HCT116 (cell line): ENCODE measurements at regions not wholly inside any gene's neighbourhood (a gene's known extent, or its start where the extent isn't known, plus 50 kb on each side); places are given as distances from the start of the nearest gene placed in this dataset.

Experiments
- ATAC-seq: fragments of 200-7000 bp; cut with Tn5 transposase; 2 replicates; pipeline ENCODE4 v1.9.1; 2020; ENCODE audit warnings: mild to moderate bottlenecking, moderate library complexity
- BruUV-seq: library from RNA; stranded (reverse); fragments of 400-500 nt; replicated peaks from 2 replicates; lab custom pipeline; 2021; lab: Mats Ljungman, UMichigan
- CTCF ChIA-PET: fragments of 300-600 bp; sonication (Branson Sonifier 250); formaldehyde crosslinking; loops from one replicate; lab custom pipeline; 2021; ENCODE audit warnings: antibody characterized with exemption; lab: Charles Lee
- POLR2A ChIA-PET: fragments of 300-600, 350-600 bp; sonication (Branson Sonifier 250); formaldehyde crosslinking; loops from one replicate; lab custom pipeline; 2021; ENCODE audit warnings: antibody characterized with exemption; lab: Charles Lee
- RAD21 ChIA-PET, 2 experiments: fragments of 300-600 bp; sonication (Branson Sonifier 250); formaldehyde crosslinking; loops; one replicate each; lab custom pipeline; 2023; ENCODE audit warnings: low total read pairs in 2 of 2; ENCODE audit not compliant: uncharacterized antibody in 2 of 2, unreplicated experiment in 2 of 2, low non-redundant PET in 1 of 2; lab: Charles Lee
- DNase-seq: peaks from one replicate; pipeline ENCODE4 v3.0.0-alpha.2; 2010; ENCODE audit warnings: low read depth, low spot score
- H2AFZ ChIP-seq: fragments of 200-600 bp; shearing (Covaris generic), sonication (generic); 2 replicates; pipeline ENCODE4 v1.6.1; 2017; ENCODE audit warnings: low read depth, mixed run types, mixed read lengths, antibody characterized with exemption, low read length; ENCODE audit not compliant: poor library complexity, severe bottlenecking
- H3K27ac ChIP-seq: 2 replicates; pipeline ENCODE4 v1.5.1; 2012; ENCODE audit warnings: low read depth, low read length
- H3K27me3 ChIP-seq: fragments of 200-600 bp; sonication (generic); 2 replicates; pipeline ENCODE4 v1.6.1; 2016; ENCODE audit warnings: mixed run types, low read length, mixed read lengths; ENCODE audit not compliant: insufficient read depth
- H3K36me3 ChIP-seq, 2 experiments: fragments of 200-500 bp in 1 of 2; fragments of 200-600 bp in 1 of 2; sonication (Bioruptor generic) in 1 of 2; sonication (generic) in 1 of 2; 2 replicates each; pipeline versions ENCODE4 v1.5.1 to v1.6.1; 2014 to 2016; ENCODE audit warnings: low read length in 2 of 2, inconsistent platforms in 1 of 2, mixed read lengths in 1 of 2, mixed run types in 1 of 2; ENCODE audit not compliant: insufficient read depth in 2 of 2, control insufficient read depth in 1 of 2
- H3K4me1 ChIP-seq, 2 experiments: fragments of 200-600 bp in 1 of 2; sonication (generic) in 1 of 2; 2 replicates each; pipeline versions ENCODE4 v1.5.1 to v1.6.1; 2012 to 2017; ENCODE audit warnings: low read length in 2 of 2, inconsistent platforms in 1 of 2, mild to moderate bottlenecking in 1 of 2, mixed read lengths in 1 of 2, mixed run types in 1 of 2, moderate library complexity in 1 of 2; ENCODE audit not compliant: insufficient read depth in 2 of 2, control insufficient read depth in 1 of 2
- H3K4me2 ChIP-seq: fragments of 200-600 bp; sonication (generic); 2 replicates; pipeline ENCODE4 v1.6.1; 2017; ENCODE audit warnings: mixed run types, low read length, mixed read lengths
- H3K4me3 ChIP-seq, 2 experiments: fragments of 200-600 bp in 1 of 2; sonication (generic) in 1 of 2; replicated peaks in 1 of 2; 2 replicates each; pipeline ENCODE4 v1.5.1; 2011 to 2016; ENCODE audit warnings: low read length in 2 of 2, control low read depth in 1 of 2, low read depth in 1 of 2, mild to moderate bottlenecking in 1 of 2, mixed read lengths in 1 of 2, mixed run types in 1 of 2
- H3K79me2 ChIP-seq: fragments of 200-600 bp; sonication (generic); 2 replicates; pipeline ENCODE4 v1.6.1; 2017; ENCODE audit warnings: mild to moderate bottlenecking, mixed run types, low read length, moderate library complexity, mixed read lengths; ENCODE audit not compliant: insufficient read depth
- H3K9ac ChIP-seq: fragments of 200-600 bp; sonication (generic); 2 replicates; pipeline ENCODE4 v1.6.1; 2016; ENCODE audit warnings: low read length, mixed read lengths
- H3K9me2 ChIP-seq: fragments of 200-600 bp; sonication (generic), shearing (Covaris generic); 2 replicates; pipeline ENCODE4 v1.6.1; 2017; ENCODE audit warnings: mixed run types, mild to moderate bottlenecking, moderate library complexity; ENCODE audit not compliant: insufficient read depth
- H3K9me3 ChIP-seq, 2 experiments: fragments of 200-500 bp in 1 of 2; fragments of 200-600 bp in 1 of 2; sonication (Bioruptor generic) in 1 of 2; sonication (generic) in 1 of 2; 2 replicates each; pipeline ENCODE4 v1.6.1; 2014 to 2017; ENCODE audit warnings: low read length in 2 of 2, mixed read lengths in 2 of 2, inconsistent platforms in 1 of 2, low read depth in 1 of 2, mild to moderate bottlenecking in 1 of 2, mixed run types in 1 of 2, moderate library complexity in 1 of 2; ENCODE audit not compliant: control insufficient read depth in 1 of 2, insufficient read depth in 1 of 2
- H4K20me1 ChIP-seq: fragments of 200-600 bp; sonication (generic), shearing (Covaris generic); 2 replicates; pipeline ENCODE4 v1.6.1; 2017; ENCODE audit warnings: mixed run types, mild to moderate bottlenecking, moderate library complexity; ENCODE audit not compliant: insufficient read depth
- ATF3 ChIP-seq: IDR thresholded peaks from 2 replicates; pipeline ENCODE4 v1.6.1; 2012
- CBX3 ChIP-seq: IDR thresholded peaks from 2 replicates; pipeline ENCODE4 v1.6.1; 2012; ENCODE audit warnings: low read depth
- CTCF ChIP-seq, 3 experiments: fragments of 200-600 bp in 1 of 3; sonication (generic) in 1 of 3; IDR thresholded peaks in 2 of 3; conservative IDR thresholded peaks in 1 of 3; 2 replicates each; pipeline ENCODE4 v1.5.1; 2012 to 2017; ENCODE audit warnings: low read depth in 2 of 3, low read length in 2 of 3, antibody characterized with exemption in 1 of 3, borderline replicate concordance in 1 of 3, control low read depth in 1 of 3, mild to moderate bottlenecking in 1 of 3, mixed read lengths in 1 of 3, mixed run types in 1 of 3, moderate library complexity in 1 of 3; ENCODE audit not compliant: insufficient read depth in 1 of 3
- EGR1 ChIP-seq: IDR thresholded peaks from 2 replicates; pipeline ENCODE4 v1.6.1; 2012; ENCODE audit warnings: low read depth
- ELF1 ChIP-seq: IDR thresholded peaks from 2 replicates; pipeline ENCODE4 v1.6.1; 2012; ENCODE audit warnings: low read depth, borderline replicate concordance
- EZH2 ChIP-seq: fragments of 200-600 bp; sonication (generic); IDR thresholded peaks from 2 replicates; pipeline ENCODE4 v1.6.1; 2017; ENCODE audit warnings: antibody characterized with exemption, mixed run types
- FOSL1 ChIP-seq: IDR thresholded peaks from 2 replicates; pipeline ENCODE4 v1.6.1; 2012; ENCODE audit warnings: low read depth
- JUND ChIP-seq: IDR thresholded peaks from 2 replicates; pipeline ENCODE4 v1.6.1; 2012
- MAX ChIP-seq: IDR thresholded peaks from 2 replicates; pipeline ENCODE4 v1.6.1; 2012
- POLR2A ChIP-seq: IDR thresholded peaks from 2 replicates; pipeline ENCODE4 v1.7.0; 2011; ENCODE audit warnings: borderline replicate concordance; ENCODE audit not compliant: insufficient read depth, insufficient read length; ENCODE audit errors: extremely low read depth
- POLR2AphosphoS5 ChIP-seq: IDR thresholded peaks from 2 replicates; pipeline ENCODE4 v1.6.1; 2011; ENCODE audit warnings: mild to moderate bottlenecking, low read depth, low read length, moderate library complexity
- RAD21 ChIP-seq: IDR thresholded peaks from 2 replicates; pipeline ENCODE4 v1.6.1; 2012; ENCODE audit warnings: low read depth, mild to moderate bottlenecking
- SIN3A ChIP-seq: IDR thresholded peaks from 2 replicates; pipeline ENCODE4 v1.6.1; 2012; ENCODE audit warnings: low read depth
- SP1 ChIP-seq: IDR thresholded peaks from 2 replicates; pipeline ENCODE4 v1.6.1; 2012; ENCODE audit warnings: low read depth
- SRF ChIP-seq: IDR thresholded peaks from 2 replicates; pipeline ENCODE4 v1.6.1; 2012; ENCODE audit warnings: low read depth
- YY1 ChIP-seq: IDR thresholded peaks from 2 replicates; pipeline ENCODE4 v1.6.1; 2011; ENCODE audit warnings: low read length, low read depth, moderate library complexity, mild to moderate bottlenecking; ENCODE audit not compliant: insufficient replicate concordance; ENCODE audit errors: extremely low read depth
- ZFX ChIP-seq: fragments of 450-650 bp; IDR thresholded peaks from 2 replicates; pipeline ENCODE4 v1.6.1; 2017
- ZNF274 ChIP-seq: fragments of 200-500 bp; sonication (Bioruptor generic); IDR thresholded peaks from 2 replicates; pipeline ENCODE4 v1.6.1; 2014; ENCODE audit warnings: mild to moderate bottlenecking, low read depth, low read length, inconsistent platforms
- intact Hi-C: fragments of 100-400 bp; cut with micrococcal nuclease; formaldehyde crosslinking; loops from 2 replicates; pipeline ENCODE4 v1.10.0; 2022

- Histone ChIP-seq H3K4me1 (no peaks in the 10 kb centered on the region), H3K9me2 (no peaks in the 10 kb centered on the region), H3K4me3 (no peak overlapping the region), H3K36me3 (no peaks in the 10 kb centered on the region), H3K9ac (no peak overlapping the region), H3K27me3 (no peaks in the 10 kb centered on the region), H4K20me1 (no peaks in the 10 kb centered on the region), H2AFZ (no peak overlapping the region), H3K4me2 (no peak overlapping the region), H3K9me3 (no peaks in the 10 kb centered on the region), H3K79me2 (no peaks in the 10 kb centered on the region), H3K27ac (no peak overlapping the region)
- intact Hi-C loops, result no loop called here
- CTCF ChIA-PET, result no interaction called here
- no peak for DNase-seq
- RAD21 ChIA-PET, result no interaction called here
- no TSS peak for BruUV-seq
- ATAC-seq, result no peak
- TF ChIP-seq SIN3A, result no peak
- no peak for TF ChIP-seq SRF
- TF ChIP-seq ELF1, result no peak
- TF ChIP-seq EZH2, result no peak
- no peak for TF ChIP-seq JUND
- POLR2A ChIA-PET, result no interaction called here
Observed at GRCh38 chr2:56898986-56899385, 715.2 kb downstream of the CCDC85A start.

GRCh38 chr2:56912490-56912889 lies 728.7 kb downstream of the CCDC85A start:
- no TSS peak for BruUV-seq
- Histone ChIP-seq H3K4me3 (no peak overlapping the region), H2AFZ (peak overlapping the region; percentile 22), H3K9me2 (no peaks in the 10 kb centered on the region), H4K20me1 (no peaks in the 10 kb centered on the region), H3K79me2 (no peaks in the 10 kb centered on the region), H3K27ac (no peak overlapping the region), H3K4me2 (no peak overlapping the region), H3K36me3 (no peaks in the 10 kb centered on the region), H3K27me3 (no peaks in the 10 kb centered on the region), H3K4me1 (no peaks in the 10 kb centered on the region), H3K9me3 (no peaks in the 10 kb centered on the region), H3K9ac (no peak overlapping the region)
- no peak for ATAC-seq
- no peak for TF ChIP-seq YY1
- TF ChIP-seq MAX, result no peak
- TF ChIP-seq ZNF274, result no peak
- no peak for TF ChIP-seq CTCF (IDR thresholded peaks at IDR 0.05 in 2 of 3, conservative IDR thresholded peaks at IDR 0.05 in 1 of 3; ENCODE audit: borderline replicate concordance in 1 of 3, insufficient read depth in 1 of 3, low read depth in 2 of 3, low read length in 2 of 3)
- no peak for TF ChIP-seq EGR1
- no peak for TF ChIP-seq SIN3A
- TF ChIP-seq ZFX, result no peak
- TF ChIP-seq JUND, result no peak
- TF ChIP-seq ELF1, result no peak
- TF ChIP-seq POLR2A, result no peak
- no peak for TF ChIP-seq ATF3
- no peak for TF ChIP-seq CBX3
- no peak for TF ChIP-seq FOSL1
- TF ChIP-seq SP1, result no peak
- TF ChIP-seq POLR2AphosphoS5, result no peak
- TF ChIP-seq SRF, result no peak
- TF ChIP-seq RAD21, result no peak
- intact Hi-C loops, result no loop called here
- POLR2A ChIA-PET, result no interaction called here
- RAD21 ChIA-PET, result no interaction called here
- DNase-seq, result no peak
- CTCF ChIA-PET, result no interaction called here
